Astrocyte (in vitro differentiated cells and primary cell): ENCODE measurements at regions not wholly inside any gene's neighbourhood (a gene's known extent, or its start where the extent isn't known, plus 50 kb on each side); places are given as distances from the start of the nearest gene placed in this dataset.

Experiments
- DNase-seq: peaks from one replicate; pipeline ENCODE4 v3.0.0-alpha.2; 2010; ENCODE audit warnings: low read depth
- FAIRE-seq: peaks from 2 replicates; lab custom pipeline; 2011; peaks lifted over from hg19 to GRCh38; lab: Jason Lieb, UNC
- H2AFZ ChIP-seq: 2 replicates; pipeline ENCODE4 v1.6.0; 2012; ENCODE audit warnings: low read depth, low read length, inconsistent platforms
- H3K27ac ChIP-seq: 2 replicates; pipeline ENCODE4 v1.5.1; 2011; ENCODE audit warnings: low read depth, low read length, inconsistent platforms
- H3K27me3 ChIP-seq: 2 replicates; pipeline ENCODE4 v1.6.0; 2011; ENCODE audit warnings: low read length, inconsistent platforms; ENCODE audit not compliant: insufficient read depth
- H3K36me3 ChIP-seq: 2 replicates; pipeline ENCODE4 v1.5.1; 2011; ENCODE audit warnings: low read length, inconsistent platforms; ENCODE audit not compliant: insufficient read depth
- H3K4me1 ChIP-seq: 2 replicates; pipeline ENCODE4 v1.5.1; 2011; ENCODE audit warnings: low read length, inconsistent platforms; ENCODE audit not compliant: insufficient read depth
- H3K4me2 ChIP-seq: 2 replicates; pipeline ENCODE4 v1.6.0; 2012; ENCODE audit warnings: low read length, inconsistent platforms
- H3K4me3 ChIP-seq: 2 replicates; pipeline ENCODE4 v1.5.1; 2011; ENCODE audit warnings: low read depth, mild to moderate bottlenecking, low read length, inconsistent platforms; ENCODE audit not compliant: insufficient read depth
- H3K79me2 ChIP-seq: 2 replicates; pipeline ENCODE4 v1.6.0; 2012; ENCODE audit warnings: mild to moderate bottlenecking, low read length, inconsistent platforms; ENCODE audit not compliant: insufficient read depth
- H3K9ac ChIP-seq: 2 replicates; pipeline ENCODE4 v1.6.0; 2012; ENCODE audit warnings: mild to moderate bottlenecking, low read length, inconsistent platforms
- H3K9me3 ChIP-seq: 2 replicates; pipeline ENCODE4 v1.5.1; 2012; ENCODE audit warnings: low read depth, mild to moderate bottlenecking, low read length, inconsistent platforms; ENCODE audit not compliant: insufficient read depth
- H4K20me1 ChIP-seq: 2 replicates; pipeline ENCODE4 v1.6.0; 2012; ENCODE audit warnings: low read length, inconsistent platforms; ENCODE audit not compliant: insufficient read depth
- H3K27ac Mint-ChIP-seq: one replicate; pipeline ENCODE4 v1.8.0; 2021; ENCODE audit warnings: mild to moderate bottlenecking, mixed read lengths; ENCODE audit not compliant: unreplicated experiment
- H3K27me3 Mint-ChIP-seq: one replicate; pipeline ENCODE4 v1.8.0; 2021; ENCODE audit warnings: low read depth, mixed read lengths; ENCODE audit not compliant: unreplicated experiment
- H3K36me3 Mint-ChIP-seq: one replicate; pipeline ENCODE4 v1.8.0; 2021; ENCODE audit warnings: low read depth, mixed read lengths; ENCODE audit not compliant: unreplicated experiment
- H3K4me1 Mint-ChIP-seq: one replicate; pipeline ENCODE4 v1.8.0; 2021; ENCODE audit warnings: low read depth, mixed read lengths; ENCODE audit not compliant: unreplicated experiment
- H3K4me3 Mint-ChIP-seq: one replicate; pipeline ENCODE4 v1.8.0; 2021; ENCODE audit warnings: mild to moderate bottlenecking, moderate library complexity, mixed read lengths; ENCODE audit not compliant: unreplicated experiment
- H3K9me3 Mint-ChIP-seq: one replicate; pipeline ENCODE4 v1.8.0; 2021; ENCODE audit warnings: mild to moderate bottlenecking, mixed read lengths; ENCODE audit not compliant: unreplicated experiment
- CTCF ChIP-seq: IDR thresholded peaks from 2 replicates; pipeline ENCODE4 v1.5.1; 2011; ENCODE audit warnings: low read depth, mild to moderate bottlenecking, inconsistent platforms, low read length, moderate library complexity; ENCODE audit not compliant: insufficient read depth
- EZH2 ChIP-seq: IDR thresholded peaks from 2 replicates; pipeline ENCODE4 v1.6.1; 2012; ENCODE audit warnings: mild to moderate bottlenecking, low read length, inconsistent platforms; ENCODE audit not compliant: insufficient read depth

GRCh38 chr2:857937-858336 lies 92.7 kb upstream of the SNTG2 start:
- H3K36me3 ChIP-seq, result no peaks in the 10 kb centered on the region
- H3K4me1 Mint-ChIP-seq, result peaks cover 7% of the 10 kb centered on the region
- TF ChIP-seq CTCF, result no peak
- no peak for TF ChIP-seq EZH2
- no peak for FAIRE-seq
- H3K4me2 ChIP-seq, result no peak overlapping the region
- H4K20me1 ChIP-seq, result no peaks in the 10 kb centered on the region
- H2AFZ ChIP-seq, result no peak overlapping the region
- no peaks in the 10 kb centered on the region for H3K9me3 ChIP-seq
- H3K9ac ChIP-seq, result no peak overlapping the region
- DNase-seq, result no peak
- no peak overlapping the region for H3K27ac Mint-ChIP-seq
- H3K9me3 Mint-ChIP-seq, result peaks cover 2% of the 10 kb centered on the region
- H3K27me3 ChIP-seq, result no peaks in the 10 kb centered on the region
- no peak overlapping the region for H3K4me3 Mint-ChIP-seq
- no peak overlapping the region for H3K27ac ChIP-seq
- H3K4me3 ChIP-seq, result no peak overlapping the region
- H3K27me3 Mint-ChIP-seq, result peaks cover 24% of the 10 kb centered on the region
- H3K36me3 Mint-ChIP-seq, result peaks cover 1% of the 10 kb centered on the region
- H3K79me2 ChIP-seq, result no peaks in the 10 kb centered on the region
- no peaks in the 10 kb centered on the region for H3K4me1 ChIP-seq

GRCh38 chr2:857081-857480 lies 93.6 kb upstream of the SNTG2 start:
- no peak overlapping the region for H3K27ac Mint-ChIP-seq
- Histone ChIP-seq H3K9ac (no peak overlapping the region), H3K4me1 (no peaks in the 10 kb centered on the region), H3K9me3 (no peaks in the 10 kb centered on the region), H2AFZ (no peak overlapping the region), H3K79me2 (no peaks in the 10 kb centered on the region), H3K27me3 (no peaks in the 10 kb centered on the region), H3K4me3 (no peak overlapping the region), H3K27ac (no peak overlapping the region), H3K36me3 (no peaks in the 10 kb centered on the region), H4K20me1 (no peaks in the 10 kb centered on the region), H3K4me2 (no peak overlapping the region)
- peaks cover 1% of the 10 kb centered on the region for H3K36me3 Mint-ChIP-seq
- H3K27me3 Mint-ChIP-seq, result peaks cover 15% of the 10 kb centered on the region
- no peak overlapping the region for H3K4me3 Mint-ChIP-seq
- H3K9me3 Mint-ChIP-seq, result peaks cover 2% of the 10 kb centered on the region
- no peak for FAIRE-seq
- peaks cover 7% of the 10 kb centered on the region for H3K4me1 Mint-ChIP-seq
- no peak for TF ChIP-seq CTCF
- TF ChIP-seq EZH2, result no peak
- no peak for DNase-seq

GRCh38 chr2:856456-856855 lies 94.2 kb upstream of the SNTG2 start:
- Mint-ChIP-seq H3K4me3 (no peak overlapping the region), H3K36me3 (peaks cover 1% of the 10 kb centered on the region), H3K9me3 (peaks cover 2% of the 10 kb centered on the region), H3K27me3 (peaks cover 10% of the 10 kb centered on the region), H3K27ac (no peak overlapping the region), H3K4me1 (peaks cover 5% of the 10 kb centered on the region)
- FAIRE-seq, result no peak
- TF ChIP-seq CTCF (no peak), EZH2 (no peak)
- Histone ChIP-seq H3K4me3 (no peak overlapping the region), H3K79me2 (no peaks in the 10 kb centered on the region), H2AFZ (no peak overlapping the region), H3K4me1 (no peaks in the 10 kb centered on the region), H3K36me3 (no peaks in the 10 kb centered on the region), H4K20me1 (no peaks in the 10 kb centered on the region), H3K27ac (no peak overlapping the region), H3K9me3 (no peaks in the 10 kb centered on the region), H3K9ac (no peak overlapping the region), H3K27me3 (no peaks in the 10 kb centered on the region), H3K4me2 (no peak overlapping the region)
- no peak for DNase-seq
